IMR-90 (cell line): ENCODE measurements at regions not wholly inside any gene's neighbourhood (a gene's known extent, or its start where the extent isn't known, plus 50 kb on each side); places are given as distances from the start of the nearest gene placed in this dataset.

Source experiments
- ATAC-seq: fragments of 200-7000 bp; cut with Tn5 transposase; 2 replicates; pipeline ENCODE4 v1.9.1; 2020; ENCODE audit warnings: low read depth, mild to moderate bottlenecking, moderate library complexity
- BruUV-seq: library from RNA; stranded (reverse); fragments of 400-500 nt; replicated peaks from 2 replicates; lab custom pipeline; 2021; lab: Mats Ljungman, UMichigan
- CTCF ChIA-PET: fragments of 300-600 bp; formaldehyde crosslinking; extraction: SDS; loops from one replicate; lab custom pipeline; 2021; ENCODE audit warnings: antibody characterized with exemption; lab: Yijun Ruan, JAX
- POLR2A ChIA-PET: fragments of 300-600 bp; sonication (Branson Sonifier 250); formaldehyde crosslinking; loops from one replicate; lab custom pipeline; 2022; ENCODE audit warnings: antibody characterized with exemption; ENCODE audit not compliant: unreplicated experiment; lab: Charles Lee
- DNase-seq: peaks from one replicate; pipeline ENCODE4 v3.0.0; 2013
- H2AFZ ChIP-seq: replicated peaks from 2 replicates; pipeline ENCODE3; 2013; ENCODE audit warnings: low read length, mild to moderate bottlenecking; ENCODE audit not compliant: poor library complexity
- H2AK5ac ChIP-seq: 2 replicates; pipeline ENCODE4 v1.6.1; 2013; ENCODE audit warnings: low read depth, low read length, inconsistent platforms
- H2AK9ac ChIP-seq: replicated peaks from 2 replicates; pipeline ENCODE3; 2013; ENCODE audit warnings: mild to moderate bottlenecking, low read depth, low read length, moderate library complexity; ENCODE audit not compliant: poor library complexity
- H2BK120ac ChIP-seq: 2 replicates; pipeline ENCODE4 v1.6.1; 2013; ENCODE audit warnings: low read depth, low read length, inconsistent platforms
- H2BK15ac ChIP-seq: 3 replicates; pipeline ENCODE4 v1.6.1; 2013; ENCODE audit warnings: low read depth, low read length, inconsistent platforms
- H2BK20ac ChIP-seq: 2 replicates; pipeline ENCODE4 v1.6.1; 2013; ENCODE audit warnings: low read depth, mild to moderate bottlenecking, inconsistent platforms, low read length, moderate library complexity
- H2BK5ac ChIP-seq: 2 replicates; pipeline ENCODE4 v1.6.1; 2013; ENCODE audit warnings: mild to moderate bottlenecking, low read depth, low read length, inconsistent platforms; ENCODE audit not compliant: poor library complexity, severe bottlenecking
- H3K14ac ChIP-seq: replicated peaks from 2 replicates; pipeline ENCODE4 v1.6.1; 2013; ENCODE audit warnings: low read depth, low read length, inconsistent platforms
- H3K18ac ChIP-seq: 2 replicates; pipeline ENCODE4 v1.6.1; 2013; ENCODE audit warnings: low read depth, low read length, control low read depth
- H3K23ac ChIP-seq: 2 replicates; pipeline ENCODE4 v1.6.1; 2013; ENCODE audit warnings: low read depth, low read length, inconsistent platforms
- H3K27ac ChIP-seq: 2 replicates; pipeline ENCODE4 v1.5.1; 2013; ENCODE audit warnings: mild to moderate bottlenecking, control low read depth, low read length; ENCODE audit not compliant: insufficient read depth
- H3K27me3 ChIP-seq: 2 replicates; pipeline ENCODE4 v1.6.1; 2013; ENCODE audit warnings: low read length; ENCODE audit not compliant: control insufficient read depth, insufficient read depth
- H3K36me3 ChIP-seq: 2 replicates; pipeline ENCODE4 v1.6.1; 2013; ENCODE audit warnings: low read length, mixed read lengths; ENCODE audit not compliant: control insufficient read depth, insufficient read depth
- H3K4ac ChIP-seq: 2 replicates; pipeline ENCODE4 v1.6.1; 2013; ENCODE audit warnings: low read depth, low read length, inconsistent platforms
- H3K4me1 ChIP-seq: 2 replicates; pipeline ENCODE4 v1.6.1; 2013; ENCODE audit warnings: low read length, mixed read lengths; ENCODE audit not compliant: control insufficient read depth, insufficient read depth
- H3K4me2 ChIP-seq: 2 replicates; pipeline ENCODE4 v1.6.1; 2013; ENCODE audit warnings: low read depth, mild to moderate bottlenecking, control low read depth, low read length, moderate library complexity
- H3K4me3 ChIP-seq: 2 replicates; pipeline ENCODE4 v1.5.1; 2013; ENCODE audit warnings: low read depth, mild to moderate bottlenecking, control low read depth, low read length, moderate library complexity; ENCODE audit not compliant: insufficient read depth
- H3K56ac ChIP-seq: 2 replicates; pipeline ENCODE4 v1.6.1; 2013; ENCODE audit warnings: low read length, inconsistent platforms; ENCODE audit not compliant: insufficient read depth; ENCODE audit errors: extremely low read depth
- H3K79me1 ChIP-seq, 2 experiments: 2 replicates each; pipeline ENCODE4 v1.6.1; 2013; ENCODE audit warnings: low read length in 2 of 2, inconsistent platforms in 1 of 2, low read depth in 1 of 2
- H3K9ac ChIP-seq: 2 replicates; pipeline ENCODE4 v1.6.1; 2013; ENCODE audit warnings: low read depth, low read length, control low read depth
- H3K9me1 ChIP-seq: 2 replicates; pipeline ENCODE4 v1.6.1; 2013; ENCODE audit warnings: low read length, inconsistent platforms; ENCODE audit not compliant: insufficient read depth
- H3K9me3 ChIP-seq: 2 replicates; pipeline ENCODE4 v1.6.1; 2013; ENCODE audit warnings: low read length; ENCODE audit not compliant: control insufficient read depth, insufficient read depth
- H4K20me1 ChIP-seq: 2 replicates; pipeline ENCODE4 v1.6.1; 2013; ENCODE audit warnings: low read length, inconsistent platforms; ENCODE audit not compliant: insufficient read depth
- H4K5ac ChIP-seq: 2 replicates; pipeline ENCODE4 v1.6.1; 2013; ENCODE audit warnings: mild to moderate bottlenecking, low read depth, low read length, control low read depth
- H4K8ac ChIP-seq, 2 experiments: 2 replicates each; pipeline ENCODE4 v1.6.1; 2013; ENCODE audit warnings: low read depth in 2 of 2, low read length in 2 of 2, control low read depth in 1 of 2, inconsistent platforms in 1 of 2
- H4K91ac ChIP-seq: 2 replicates; pipeline ENCODE4 v1.6.1; 2013; ENCODE audit warnings: low read depth, low read length, inconsistent platforms; ENCODE audit not compliant: insufficient read depth
- CEBPB ChIP-seq: IDR thresholded peaks from 2 replicates; pipeline ENCODE4 v1.6.1; 2012; ENCODE audit warnings: low read depth, low read length, improper control_type of control experiment
- ELK1 ChIP-seq: fragments of 150-350 bp; IDR thresholded peaks from 2 replicates; pipeline ENCODE4 v1.6.1; 2016; ENCODE audit warnings: low read depth, mild to moderate bottlenecking, low read length, moderate library complexity, borderline replicate concordance
- MXI1 ChIP-seq: IDR thresholded peaks from 2 replicates; pipeline ENCODE4 v1.6.1; 2012; ENCODE audit warnings: low read depth, mild to moderate bottlenecking, low read length, moderate library complexity, borderline replicate concordance
- NFE2L2 ChIP-seq: fragments of 150-350 bp; IDR thresholded peaks from 2 replicates; pipeline ENCODE4 v1.6.1; 2016; ENCODE audit warnings: low read depth, mild to moderate bottlenecking, low read length
- USF2 ChIP-seq: fragments of 150-350 bp; IDR thresholded peaks from 2 replicates; pipeline ENCODE4 v1.6.1; 2017; ENCODE audit warnings: mild to moderate bottlenecking, antibody characterized with exemption, low read length, low read depth
- dilution Hi-C: fragments of 300-500 bp; cut with HindIII; formaldehyde crosslinking; loops from one replicate; pipeline ENCODE4 v1.14.3; 2018; ENCODE audit warnings: low sequenced_read_pairs; ENCODE audit not compliant: unreplicated experiment
- in situ Hi-C: fragments of 300-500 bp; cut with MboI; formaldehyde crosslinking; loops from 3 replicates; pipeline ENCODE4 v1.14.3; 2019; ENCODE audit warnings: low sequenced_read_pairs, inconsistent platforms, mixed read lengths
- intact Hi-C: fragments of 100-400 bp; cut with micrococcal nuclease; formaldehyde crosslinking; loops from 2 replicates; pipeline ENCODE4 v1.10.0; 2022

- in situ Hi-C loops = no loop called here
- Histone ChIP-seq H3K79me1 (no peaks in the 10 kb centered on the region), H2BK5ac (no peak overlapping the region), H4K91ac (no peak overlapping the region), H4K8ac (no peak overlapping the region), H3K9me3 (no peaks in the 10 kb centered on the region), H3K27me3 (no peaks in the 10 kb centered on the region), H3K9me1 (no peaks in the 10 kb centered on the region), H2AFZ (no peak overlapping the region), H4K20me1 (no peaks in the 10 kb centered on the region), H3K9ac (no peak overlapping the region), H2AK5ac (no peak overlapping the region), H2AK9ac (no peak overlapping the region), H3K23ac (no peak overlapping the region), H4K5ac (no peak overlapping the region), H2BK20ac (no peak overlapping the region), H3K14ac (no peak overlapping the region), H3K4me2 (no peak overlapping the region), H3K27ac (no peak overlapping the region), H2BK120ac (no peak overlapping the region), H3K56ac (no peak overlapping the region), H3K4me3 (no peak overlapping the region), H3K18ac (no peak overlapping the region), H3K4me1 (no peaks in the 10 kb centered on the region), H2BK15ac (no peak overlapping the region), H3K36me3 (no peaks in the 10 kb centered on the region), H3K4ac (no peak overlapping the region)
- ATAC-seq (no peak), DNase-seq (no peak)
- ChIA-PET CTCF (no interaction called here), POLR2A (no interaction called here)
- intact Hi-C loops = no loop called here
- no TSS peak for BruUV-seq
- TF ChIP-seq NFE2L2 (no peak), USF2 (no peak), MXI1 (no peak), ELK1 (no peak), CEBPB (no peak)
- dilution Hi-C loops = no loop called here
These were observed 409.5 kb upstream of the ITGA1 start for GRCh38 chr5:52378237-52378636.
